NCI-H2107 treated with DMSO at 0.1 percent for 48 hours (cell line): ENCODE measurements at regions not wholly inside any gene's neighbourhood (a gene's known extent, or its start where the extent isn't known, plus 50 kb on each side); places are given as distances from the start of the nearest gene placed in this dataset.
"Not testable (repeated sequence)": the region's sequence is repeated elsewhere in the genome, so short reads cannot be mapped to it uniquely, and the experiment has no call there.

Experiments
- DNase-seq: peaks from one replicate; lab custom pipeline; 2025; ENCODE audit not compliant: unreplicated experiment; lab: John Stamatoyannopoulos, UW

- DNase-seq, result no peak
These were observed 101.3 kb upstream of the LARP1 start for GRCh38 chr5:154653764-154654485.

GRCh38 chr5:154653418-154653763 lies 101.8 kb upstream of the LARP1 start:
- DNase-seq, result no peak

- no peak for DNase-seq
These were observed 102.3 kb upstream of the LARP1 start for GRCh38 chr5:154652746-154653417.

GRCh38 chr5:154651795-154652194 lies 103.4 kb upstream of the LARP1 start:
- DNase-seq, result not testable (repeated sequence)

- no peak for DNase-seq
These were observed 106.5 kb upstream of the LARP1 start for GRCh38 chr5:154648706-154649105.

- DNase-seq, result no peak
These were observed 106.9 kb upstream of the LARP1 start for GRCh38 chr5:154648229-154648628.

- no peak for DNase-seq
These were observed 107.4 kb upstream of the LARP1 start for GRCh38 chr5:154647761-154648145.

- no peak for DNase-seq
These were observed 107.9 kb upstream of the LARP1 start for GRCh38 chr5:154647114-154647760.

GRCh38 chr5:154646745-154647113 lies 108.4 kb upstream of the LARP1 start:
- DNase-seq, result no peak

- no peak for DNase-seq
These were observed 110.3 kb upstream of the LARP1 start for GRCh38 chr5:154644745-154645411.

- no peak for DNase-seq
These were observed 112.5 kb upstream of the LARP1 start for GRCh38 chr5:154642499-154643245.

- DNase-seq, result not testable (repeated sequence)
These were observed 114.9 kb upstream of the LARP1 start for GRCh38 chr5:154640213-154640831.

GRCh38 chr5:154636786-154637185 lies 118.4 kb upstream of the LARP1 start:
- not testable (repeated sequence) for DNase-seq

- not testable (repeated sequence) for DNase-seq
These were observed 118.9 kb upstream of the LARP1 start for GRCh38 chr5:154636271-154636670.

GRCh38 chr5:154633744-154634143 lies 121.4 kb upstream of the LARP1 start:
- not testable (repeated sequence) for DNase-seq

GRCh38 chr5:154631141-154631540 lies 124.0 kb upstream of the LARP1 start:
- no peak for DNase-seq

GRCh38 chr5:154630410-154630809 lies 124.8 kb upstream of the LARP1 start:
- DNase-seq, result no peak

GRCh38 chr5:154628685-154629084 lies 126.5 kb upstream of the LARP1 start:
- no peak for DNase-seq

GRCh38 chr5:154627698-154628678 lies 127.2 kb upstream of the LARP1 start:
- no peak for DNase-seq
